Skeletal muscle tissue (tissue), 3 donors: ENCODE measurements at regions not wholly inside any gene's neighbourhood (a gene's known extent, or its start where the extent isn't known, plus 50 kb on each side); places are given as distances from the start of the nearest gene placed in this dataset.
"Not testable (repeated sequence)": the region's sequence is repeated elsewhere in the genome, so short reads cannot be mapped to it uniquely, and the experiment has no call there.

Experiments
- H3K27ac ChIP-seq: one replicate; pipeline ENCODE4 v1.7.0; 2013; ENCODE audit warnings: mild to moderate bottlenecking, low read depth, low read length, inconsistent platforms
- H3K27me3 ChIP-seq, 3 donors: one replicate each; pipeline ENCODE4 v1.7.0; 2013; ENCODE audit warnings: low read length in 3 of 3; ENCODE audit not compliant: control insufficient read depth in 3 of 3, insufficient read depth in 3 of 3
- H3K36me3 ChIP-seq, 3 donors: one replicate each; pipeline ENCODE4 v1.7.0; 2013; ENCODE audit warnings: low read length in 3 of 3; ENCODE audit not compliant: control insufficient read depth in 3 of 3, insufficient read depth in 3 of 3
- H3K4me1 ChIP-seq, 3 donors: one replicate each; pipeline ENCODE4 v1.7.0; 2013; ENCODE audit warnings: low read length in 3 of 3, mild to moderate bottlenecking in 3 of 3; ENCODE audit not compliant: control insufficient read depth in 3 of 3, insufficient read depth in 3 of 3
- H3K4me3 ChIP-seq, 3 donors: one replicate each; pipeline ENCODE4 v1.7.0; 2013; ENCODE audit warnings: low read length in 3 of 3
- H3K9ac ChIP-seq, 3 donors: one replicate each; pipeline ENCODE4 v1.7.0; 2013; ENCODE audit warnings: low read length in 3 of 3, mild to moderate bottlenecking in 3 of 3, moderate library complexity in 2 of 3, low read depth in 1 of 3
- H3K9me3 ChIP-seq, 3 donors: one replicate each; pipeline ENCODE4 v1.7.0; 2013; ENCODE audit warnings: low read length in 3 of 3; ENCODE audit not compliant: control insufficient read depth in 3 of 3
- donor health status: Osteomylitis.

DNA sequence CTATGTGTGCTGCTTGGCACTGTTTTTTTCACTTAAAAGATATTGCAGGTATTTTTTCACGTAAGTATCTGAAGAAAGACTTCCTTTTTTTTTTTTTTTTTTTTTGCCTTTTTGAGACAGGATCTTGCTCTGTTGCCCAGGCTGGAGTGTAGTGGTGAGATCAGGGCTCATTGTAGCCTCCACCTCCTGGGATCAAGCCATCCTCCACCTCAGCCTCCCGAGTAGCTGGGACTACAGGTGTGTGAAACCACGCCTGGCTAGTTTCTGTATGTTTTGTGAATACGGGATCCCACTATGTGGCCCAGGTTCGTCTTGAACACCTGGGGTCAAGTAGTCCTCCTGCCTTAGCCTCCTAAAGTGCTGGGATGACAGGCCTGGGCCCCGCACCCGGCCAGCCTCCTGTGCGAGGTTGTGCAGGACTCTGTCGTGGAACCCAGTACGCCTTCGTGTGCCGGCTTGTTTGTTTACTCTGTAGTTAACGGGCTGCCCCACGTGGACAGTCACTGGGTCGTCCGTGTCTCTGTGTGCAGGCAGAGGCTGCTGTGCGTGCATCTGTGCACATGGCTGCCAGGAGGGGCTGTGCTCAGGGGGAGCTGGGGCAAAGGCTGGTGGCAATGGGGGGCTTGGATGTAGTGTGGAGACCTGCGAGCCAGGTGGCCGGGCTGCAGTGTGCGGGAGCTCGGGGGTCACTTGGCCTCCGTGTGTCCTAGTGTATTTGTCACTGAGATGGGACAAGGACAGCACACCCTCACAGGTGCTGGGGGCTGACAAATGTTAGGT lies 179.5 kb downstream of the ADRA2C start:
- Histone ChIP-seq H3K9me3 (no peaks in the 10 kb centered on the region), H3K27ac (no peak overlapping the region), H3K4me1 (no peaks in the 10 kb centered on the region), H3K9ac (no peak overlapping the region), H3K4me3 (no peak overlapping the region), H3K36me3 (no peaks in the 10 kb centered on the region), H3K27me3 (peaks cover 0 to 9% (median 4%) of the 10 kb centered on the region in 3 donors)

GRCh38 chr4:3946553-3946952 lies 180.4 kb downstream of the ADRA2C start:
- H3K4me3 ChIP-seq, H3K4me1 ChIP-seq, H3K36me3 ChIP-seq, H3K27ac ChIP-seq, H3K27me3 ChIP-seq, H3K9ac ChIP-seq, H3K9me3 ChIP-seq: not testable (repeated sequence)

DNA sequence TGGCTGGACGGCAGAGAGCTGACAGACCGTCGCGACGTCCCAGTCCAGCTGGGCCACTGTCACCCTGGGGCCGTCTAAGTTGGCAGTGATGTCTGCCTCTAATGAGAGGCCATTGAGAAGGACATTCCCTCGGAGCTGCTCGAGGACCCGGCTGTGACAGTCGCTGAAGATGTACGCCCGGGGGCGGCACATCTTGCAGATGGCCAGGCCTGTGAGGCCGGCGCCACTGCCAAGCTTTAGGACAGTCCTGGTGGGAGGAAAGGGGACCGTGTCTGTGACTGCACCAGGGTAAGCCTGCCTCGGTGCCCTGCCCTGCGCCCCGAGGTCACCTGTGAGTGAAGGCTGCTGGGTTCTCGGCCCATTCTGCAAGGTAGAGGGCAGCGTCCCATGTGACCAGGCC lies 181.6 kb downstream of the ADRA2C start:
- H3K27me3 ChIP-seq, H3K4me3 ChIP-seq: not testable (repeated sequence)

DNA sequence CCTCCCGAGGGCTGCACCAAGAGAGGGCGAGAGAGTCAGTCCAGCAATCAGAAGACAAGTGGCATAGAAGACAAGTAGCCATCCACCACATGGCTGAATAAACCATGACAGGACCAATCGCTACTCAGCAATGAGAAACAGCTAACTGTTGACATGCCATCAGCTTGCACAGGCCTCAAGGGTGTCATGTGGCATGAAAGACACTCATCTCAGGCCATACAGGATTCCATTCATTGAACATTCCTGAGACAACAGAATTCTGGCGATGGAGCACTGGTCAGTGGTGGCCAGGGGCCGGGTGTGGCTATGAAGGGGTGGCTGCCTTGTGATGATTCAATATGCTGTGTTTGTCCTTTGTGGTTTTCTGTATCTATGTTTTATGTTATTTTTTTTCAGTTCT lies 182.0 kb downstream of the ADRA2C start:
- not testable (repeated sequence) for H3K36me3 ChIP-seq, H3K27ac ChIP-seq, H3K4me3 ChIP-seq, H3K4me1 ChIP-seq, H3K9me3 ChIP-seq, H3K9ac ChIP-seq, H3K27me3 ChIP-seq

More for the DNA sequence above, 181.6 kb downstream of the ADRA2C start:
- not testable (repeated sequence) for H3K9me3 ChIP-seq, H3K9ac ChIP-seq, H3K27ac ChIP-seq, H3K4me1 ChIP-seq, H3K36me3 ChIP-seq

- H3K4me1 ChIP-seq, H3K9me3 ChIP-seq, H3K4me3 ChIP-seq, H3K27ac ChIP-seq, H3K9ac ChIP-seq, H3K36me3 ChIP-seq, H3K27me3 ChIP-seq: not testable (repeated sequence)
Measured at GRCh38 chr4:3949916-3950315, 183.7 kb downstream of the ADRA2C start.

GRCh38 chr4:3952443-3953139 lies 186.4 kb downstream of the ADRA2C start:
- H3K4me1 ChIP-seq, H3K9me3 ChIP-seq, H3K4me3 ChIP-seq, H3K27ac ChIP-seq, H3K9ac ChIP-seq, H3K36me3 ChIP-seq, H3K27me3 ChIP-seq: not testable (repeated sequence)

- not testable (repeated sequence) for H3K27me3 ChIP-seq, H3K9me3 ChIP-seq, H3K9ac ChIP-seq, H3K4me3 ChIP-seq, H3K27ac ChIP-seq, H3K4me1 ChIP-seq, H3K36me3 ChIP-seq
Measured at GRCh38 chr4:3953140-3953489, 186.9 kb downstream of the ADRA2C start.

GRCh38 chr4:3954540-3955320 lies 188.5 kb downstream of the ADRA2C start:
- H3K9me3 ChIP-seq, H3K4me1 ChIP-seq, H3K36me3 ChIP-seq, H3K27me3 ChIP-seq: not testable (repeated sequence)
- Histone ChIP-seq H3K9ac (peak overlapping the region; percentile 51 to 81 (median 76)), H3K27ac (peak overlapping the region; percentile 84), H3K4me3 (peak overlapping the region; percentile 65 to 72 (median 69))

GRCh38 chr4:3955321-3956164 lies 189.4 kb downstream of the ADRA2C start:
- H3K4me1 ChIP-seq, result not testable (repeated sequence)
- peak overlapping the region; percentile 51 to 81 (median 76) for H3K9ac ChIP-seq

More at GRCh38 chr4:3955321-3956164, 189.4 kb downstream of the ADRA2C start:
- not testable (repeated sequence) for H3K27me3 ChIP-seq, H3K36me3 ChIP-seq, H3K9me3 ChIP-seq
- Histone ChIP-seq H3K4me3 (peak overlapping the region; percentile 65 to 72 (median 69)), H3K27ac (peak overlapping the region; percentile 84)
